ENCODE measurements at regions not wholly inside any gene's neighbourhood (a gene's known extent, or its start where the extent isn't known, plus 50 kb on each side); places are given as distances from the start of the nearest gene placed in this dataset.

DNA sequence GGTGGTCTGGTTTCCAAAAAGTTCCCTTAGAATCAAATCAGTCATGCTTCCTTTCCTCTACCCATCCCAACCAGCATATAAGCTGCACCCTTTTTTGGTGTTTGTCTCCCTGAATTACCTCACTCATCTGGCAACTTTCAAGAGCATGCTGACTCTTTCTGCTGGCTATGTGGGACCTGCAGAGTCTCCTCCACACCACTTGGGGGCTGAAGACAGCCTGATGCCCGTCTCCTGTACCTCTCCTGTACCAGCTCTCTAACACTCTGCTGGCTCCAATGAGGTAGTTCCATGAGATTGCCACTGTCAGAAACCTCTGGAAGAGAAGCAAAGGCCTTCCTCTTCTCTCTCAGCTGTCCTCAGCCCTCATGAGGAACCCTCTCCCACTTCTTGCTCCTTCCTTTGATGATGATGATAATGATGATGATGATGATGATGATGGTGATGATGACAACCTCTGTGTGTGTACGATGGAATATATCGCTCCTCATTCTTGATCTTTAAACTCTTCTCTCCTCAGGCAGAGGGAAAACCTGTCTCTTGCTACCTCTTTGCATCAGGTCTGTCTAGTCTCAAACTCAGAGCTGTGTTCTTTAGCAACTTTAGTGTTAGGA lies 257.5 kb downstream of the ZNF621 start:
- no peak for TF ChIP-seq POLR2AphosphoS5 (IDR thresholded peaks at IDR 0.05)
- TF ChIP-seq POLR2A (IDR thresholded peaks at IDR 0.05), result no peak
- TF ChIP-seq EP300 (IDR thresholded peaks at IDR 0.05), result no peak
- TF ChIP-seq, protein P1, sequence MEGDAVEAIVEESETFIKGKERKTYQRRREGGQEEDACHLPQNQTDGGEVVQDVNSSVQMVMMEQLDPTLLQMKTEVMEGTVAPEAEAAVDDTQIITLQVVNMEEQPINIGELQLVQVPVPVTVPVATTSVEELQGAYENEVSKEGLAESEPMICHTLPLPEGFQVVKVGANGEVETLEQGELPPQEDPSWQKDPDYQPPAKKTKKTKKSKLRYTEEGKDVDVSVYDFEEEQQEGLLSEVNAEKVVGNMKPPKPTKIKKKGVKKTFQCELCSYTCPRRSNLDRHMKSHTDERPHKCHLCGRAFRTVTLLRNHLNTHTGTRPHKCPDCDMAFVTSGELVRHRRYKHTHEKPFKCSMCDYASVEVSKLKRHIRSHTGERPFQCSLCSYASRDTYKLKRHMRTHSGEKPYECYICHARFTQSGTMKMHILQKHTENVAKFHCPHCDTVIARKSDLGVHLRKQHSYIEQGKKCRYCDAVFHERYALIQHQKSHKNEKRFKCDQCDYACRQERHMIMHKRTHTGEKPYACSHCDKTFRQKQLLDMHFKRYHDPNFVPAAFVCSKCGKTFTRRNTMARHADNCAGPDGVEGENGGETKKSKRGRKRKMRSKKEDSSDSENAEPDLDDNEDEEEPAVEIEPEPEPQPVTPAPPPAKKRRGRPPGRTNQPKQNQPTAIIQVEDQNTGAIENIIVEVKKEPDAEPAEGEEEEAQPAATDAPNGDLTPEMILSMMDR (IDR thresholded peaks at IDR 0.05), result peak in 1 of 7 experiments; percentile 9
- intact Hi-C loops (cut with DNase I; ENCODE audit: low total_unique reads), result no loop called here
- 86 to 96% (median 89%) methylated on average over 3 of the region's 3 CpGs for WGBS, 5 donors
- Histone ChIP-seq H3K36me3 (no peaks in the 10 kb centered on the region), H3K27ac (no peak overlapping the region), H3K4me3 (no peak overlapping the region), H3K9me3 (no peaks in the 10 kb centered on the region), H3K4me1 (peaks cover 15 to 17% (median 16%) of the 10 kb centered on the region in 4 donors), H3K27me3 (no peaks in the 10 kb centered on the region)
- DNase-seq, result peak in 1 of 2 donors; percentile 11

DNA sequence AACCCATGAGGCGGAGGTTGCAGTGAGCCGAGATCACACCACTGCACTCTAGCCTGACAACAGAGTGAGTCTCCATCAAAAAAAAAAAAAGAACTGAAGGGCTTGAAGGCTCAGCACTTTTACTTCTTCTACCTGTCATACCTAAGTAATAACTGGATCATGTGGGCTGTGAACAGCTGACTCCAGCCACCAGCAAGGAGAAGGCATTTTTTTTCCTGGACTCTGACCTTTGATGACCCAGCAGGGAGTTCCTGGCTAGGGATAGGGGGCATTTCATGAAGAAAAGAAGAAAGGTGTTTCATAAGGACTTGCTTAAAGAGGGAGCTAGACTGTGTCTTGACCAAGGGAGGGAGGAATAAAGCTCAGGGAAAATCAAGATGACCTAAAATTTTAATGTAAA lies 266.0 kb downstream of the ZNF621 start:
- DNase-seq, result no peak
- no peak overlapping the region for H3K27ac ChIP-seq
- TF ChIP-seq POLR2A (IDR thresholded peaks at IDR 0.05), result no peak
- TF ChIP-seq EP300 (IDR thresholded peaks at IDR 0.05), result no peak
- TF ChIP-seq, protein P1 (IDR thresholded peaks at IDR 0.05), result no peak
- TF ChIP-seq POLR2AphosphoS5 (IDR thresholded peaks at IDR 0.05), result no peak
- H3K9me3 ChIP-seq, result no peaks in the 10 kb centered on the region
- no peak overlapping the region for H3K4me3 ChIP-seq
- no peaks in the 10 kb centered on the region for H3K36me3 ChIP-seq
- intact Hi-C loops (cut with DNase I; ENCODE audit: low total_unique reads), result no loop called here
- H3K4me1 ChIP-seq, result no peaks in the 10 kb centered on the region
- WGBS, 5 donors, result 85 to 100% (median 96%) methylated on average over 2 of the region's 2 CpGs
- no peaks in the 10 kb centered on the region for H3K27me3 ChIP-seq

DNA sequence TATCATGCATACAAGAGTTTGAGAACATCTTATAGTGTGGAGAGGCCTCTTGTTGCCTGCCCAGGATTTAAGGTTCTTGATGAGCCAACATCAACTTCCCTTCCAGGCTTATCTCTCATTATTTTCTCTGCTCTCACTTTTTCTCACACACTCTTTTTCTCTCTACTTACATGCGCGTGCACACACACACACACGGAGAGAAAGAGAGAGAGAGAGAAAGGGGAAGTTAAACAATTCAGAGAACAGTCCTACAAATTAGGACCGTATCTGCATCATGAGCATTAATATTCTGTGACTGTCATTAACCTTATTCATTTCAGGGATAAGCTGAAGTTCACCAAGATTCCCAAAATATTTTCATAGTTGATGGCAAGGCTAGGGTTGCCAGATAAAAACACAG lies 269.0 kb downstream of the ZNF621 start:
- DNase-seq, result no peak
- Histone ChIP-seq H3K27me3 (no peaks in the 10 kb centered on the region), H3K9me3 (no peaks in the 10 kb centered on the region), H3K4me3 (no peak overlapping the region), H3K36me3 (no peaks in the 10 kb centered on the region), H3K4me1 (no peaks in the 10 kb centered on the region), H3K27ac (no peak overlapping the region)
- 65 to 87% (median 77%) methylated on average over 4 of the region's 4 CpGs for WGBS, 5 donors
- TF ChIP-seq POLR2AphosphoS5 (IDR thresholded peaks at IDR 0.05) (no peak), POLR2A (IDR thresholded peaks at IDR 0.05) (no peak), EP300 (IDR thresholded peaks at IDR 0.05) (no peak)
- TF ChIP-seq, protein P1 (IDR thresholded peaks at IDR 0.05), result no peak
- intact Hi-C loops (cut with DNase I; ENCODE audit: low total_unique reads), result no loop called here

DNA sequence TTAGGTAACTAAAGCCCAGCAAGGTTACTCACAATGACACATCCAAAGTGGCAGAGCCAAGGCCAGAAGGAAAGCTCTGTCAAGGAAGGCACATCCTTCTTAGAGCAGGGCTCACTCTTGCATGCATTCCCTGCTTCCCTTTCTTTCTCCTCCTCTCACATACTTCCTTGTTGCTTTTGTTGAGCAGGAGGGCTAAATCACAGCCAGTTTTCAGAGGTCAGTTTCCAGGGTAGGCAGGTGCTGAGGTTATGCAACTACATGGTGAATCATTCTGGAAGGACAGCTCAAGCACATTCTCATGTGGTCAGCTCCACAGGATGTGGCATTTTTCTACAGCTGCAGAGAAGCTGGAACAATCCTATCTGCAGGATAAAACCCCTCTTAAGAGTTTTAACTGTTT lies 275.6 kb downstream of the ZNF621 start:
- Histone ChIP-seq H3K4me1 (peaks cover 0 to 4% (median 0%) of the 10 kb centered on the region in 4 donors), H3K4me3 (no peak overlapping the region), H3K36me3 (no peaks in the 10 kb centered on the region), H3K9me3 (no peaks in the 10 kb centered on the region), H3K27ac (peak overlapping the region in 1 of 5 donors; percentile 30), H3K27me3 (no peaks in the 10 kb centered on the region)
- DNase-seq, result peak in 1 of 2 donors; percentile 41
- intact Hi-C loops (cut with DNase I; ENCODE audit: low total_unique reads), result no loop called here
- TF ChIP-seq POLR2A (IDR thresholded peaks at IDR 0.05), result no peak
- peak in 2 of 3 donors; percentile 53 to 54 for TF ChIP-seq POLR2AphosphoS5 (IDR thresholded peaks at IDR 0.05)

DNA sequence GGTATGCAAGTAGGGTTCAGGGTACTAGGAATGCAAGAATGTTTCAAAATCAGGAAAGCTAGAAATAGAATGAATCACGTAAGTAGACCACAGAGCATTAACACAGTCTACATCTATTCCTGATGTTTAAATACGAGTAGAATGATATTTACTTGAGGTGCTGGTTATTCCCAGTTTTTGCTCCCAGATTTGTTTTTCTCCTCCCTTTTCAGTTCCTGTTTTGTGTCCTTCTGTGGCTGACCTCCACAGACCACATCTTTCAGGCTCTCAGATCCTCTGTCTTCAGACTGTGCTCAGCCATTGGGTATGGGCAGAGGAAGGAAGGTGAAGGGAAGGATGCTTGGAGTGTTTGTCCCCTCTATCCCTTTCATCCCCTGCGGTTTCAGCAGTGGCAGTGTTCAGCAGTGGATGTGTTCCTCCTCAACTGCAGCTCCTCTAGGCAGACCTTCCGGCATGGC lies 276.6 kb downstream of the ZNF621 start:
- TF ChIP-seq, protein P1 (IDR thresholded peaks at IDR 0.05), result no peak
- no peak for TF ChIP-seq POLR2A (IDR thresholded peaks at IDR 0.05)
- TF ChIP-seq EP300 (IDR thresholded peaks at IDR 0.05), result no peak
- no peak for TF ChIP-seq POLR2AphosphoS5 (IDR thresholded peaks at IDR 0.05)
- H3K4me3 ChIP-seq, result no peak overlapping the region
- no peaks in the 10 kb centered on the region for H3K9me3 ChIP-seq
- no peak overlapping the region for H3K27ac ChIP-seq
- DNase-seq, result no peak
- intact Hi-C loops (cut with DNase I; ENCODE audit: low total_unique reads), result no loop called here
- no peaks in the 10 kb centered on the region for H3K36me3 ChIP-seq
- 78 to 87% (median 84%) methylated on average over 4 of the region's 4 CpGs for WGBS, 5 donors
- H3K4me1 ChIP-seq, result peaks cover 0 to 4% (median 0%) of the 10 kb centered on the region in 4 donors
- H3K27me3 ChIP-seq, result no peaks in the 10 kb centered on the region
